HG03280 (cell line): ENCODE measurements at regions not wholly inside any gene's neighbourhood (a gene's known extent, or its start where the extent isn't known, plus 50 kb on each side); places are given as distances from the start of the nearest gene placed in this dataset.
"Not testable (repeated sequence)": the region's sequence is repeated elsewhere in the genome, so short reads cannot be mapped to it uniquely, and the experiment has no call there.

Source experiments
- ATAC-seq: cut with Tn5 transposase; IDR thresholded peaks from one replicate; pipeline ENCODE4 v1.9.1; 2021; ENCODE audit warnings: mild to moderate bottlenecking, moderate library complexity; ENCODE audit not compliant: unreplicated experiment

GRCh38 chr2:44084850-44085249 is 83.8 kb upstream of the PPM1B start:
- no peak for ATAC-seq

GRCh38 chr2:44086629-44087028 is 82.0 kb upstream of the PPM1B start:
- ATAC-seq = no peak

GRCh38 chr2:44087036-44087713 is 81.5 kb upstream of the PPM1B start:
- peak; percentile 71 for ATAC-seq

- no peak for ATAC-seq
Measured at GRCh38 chr2:44087714-44088092, 81.0 kb upstream of the PPM1B start.

- ATAC-seq = not testable (repeated sequence)
Measured at GRCh38 chr2:44092519-44092918, 76.2 kb upstream of the PPM1B start.

- ATAC-seq = no peak
Measured at GRCh38 chr2:44093970-44094369, 74.7 kb upstream of the PPM1B start.

- no peak for ATAC-seq
Measured at GRCh38 chr2:44097322-44097907, 71.3 kb upstream of the PPM1B start.

- no peak for ATAC-seq
Measured at GRCh38 chr2:44098050-44098449, 70.6 kb upstream of the PPM1B start.

GRCh38 chr2:44098891-44099290 is 69.8 kb upstream of the PPM1B start:
- ATAC-seq = no peak

- no peak for ATAC-seq
Measured at GRCh38 chr2:44100351-44100750, 68.3 kb upstream of the PPM1B start.

GRCh38 chr2:44101246-44101645 is 67.4 kb upstream of the PPM1B start:
- no peak for ATAC-seq

- no peak for ATAC-seq
Measured at GRCh38 chr2:44102790-44103562, 65.7 kb upstream of the PPM1B start.

GRCh38 chr2:44103639-44104038 is 65.0 kb upstream of the PPM1B start:
- no peak for ATAC-seq

- ATAC-seq = no peak
Measured at GRCh38 chr2:44104855-44105271, 63.8 kb upstream of the PPM1B start.

- ATAC-seq = not testable (repeated sequence)
Measured at GRCh38 chr2:44106509-44106908, 62.2 kb upstream of the PPM1B start.

- peak; percentile 63 for ATAC-seq
Measured at GRCh38 chr2:44107086-44107740, 61.5 kb upstream of the PPM1B start.

- no peak for ATAC-seq
Measured at GRCh38 chr2:44107974-44108373, 60.7 kb upstream of the PPM1B start.

- ATAC-seq = no peak
Measured at GRCh38 chr2:44109166-44109565, 59.5 kb upstream of the PPM1B start.

- no peak for ATAC-seq
Measured at GRCh38 chr2:44110444-44110843, 58.2 kb upstream of the PPM1B start.

GRCh38 chr2:44112096-44112495 is 56.6 kb upstream of the PPM1B start:
- ATAC-seq = no peak

- ATAC-seq = no peak
Measured at GRCh38 chr2:44116319-44116718, 52.4 kb upstream of the PPM1B start.

GRCh38 chr2:44118257-44118656 is 50.4 kb upstream of the PPM1B start:
- ATAC-seq = no peak
